IPS-NIHi7 (cell line): ENCODE measurements at regions not wholly inside any gene's neighbourhood (a gene's known extent, or its start where the extent isn't known, plus 50 kb on each side); places are given as distances from the start of the nearest gene placed in this dataset.
A peak's percentile ranks its signal among the peaks of the same experiment; 100 is the strongest.
"Not testable (repeated sequence)": the region's sequence is repeated elsewhere in the genome, so short reads cannot be mapped to it uniquely, and the experiment has no call there.

Experiments used
- DNase-seq: peaks from one replicate; pipeline ENCODE4 v3.0.0; 2012; ENCODE audit warnings: mixed read lengths; ENCODE audit errors: extremely low spot score

GRCh38 chr9:87405677-87406542 is 91.8 kb upstream of the DAPK1 start:
- no peak for DNase-seq

GRCh38 chr9:87406543-87407166 is 91.0 kb upstream of the DAPK1 start:
- no peak for DNase-seq

GRCh38 chr9:87410047-87411005 is 87.3 kb upstream of the DAPK1 start:
- DNase-seq, result peak; percentile 25

GRCh38 chr9:87420884-87421283 is 76.8 kb upstream of the DAPK1 start:
- no peak for DNase-seq

GRCh38 chr9:87421734-87422133 is 75.9 kb upstream of the DAPK1 start:
- no peak for DNase-seq

GRCh38 chr9:87422999-87423398 is 74.7 kb upstream of the DAPK1 start:
- no peak for DNase-seq

- not testable (repeated sequence) for DNase-seq
These were observed 73.8 kb upstream of the DAPK1 start for GRCh38 chr9:87423885-87424284.

GRCh38 chr9:87425202-87425601 is 72.5 kb upstream of the DAPK1 start:
- DNase-seq, result no peak

- no peak for DNase-seq
These were observed 69.7 kb upstream of the DAPK1 start for GRCh38 chr9:87427851-87428506.

- DNase-seq, result no peak
These were observed 69.0 kb upstream of the DAPK1 start for GRCh38 chr9:87428659-87429058.

GRCh38 chr9:87431837-87432236 is 65.8 kb upstream of the DAPK1 start:
- no peak for DNase-seq

GRCh38 chr9:87433853-87434252 is 63.8 kb upstream of the DAPK1 start:
- DNase-seq, result no peak

GRCh38 chr9:87434366-87434765 is 63.3 kb upstream of the DAPK1 start:
- DNase-seq, result no peak

- peak; percentile 23 for DNase-seq
These were observed 62.3 kb upstream of the DAPK1 start for GRCh38 chr9:87435189-87435880.

- DNase-seq, result no peak
These were observed 61.0 kb upstream of the DAPK1 start for GRCh38 chr9:87436716-87437115.

GRCh38 chr9:87437966-87438365 is 59.7 kb upstream of the DAPK1 start:
- no peak for DNase-seq

- no peak for DNase-seq
These were observed 56.4 kb upstream of the DAPK1 start for GRCh38 chr9:87441251-87441650.

- no peak for DNase-seq
These were observed 55.2 kb upstream of the DAPK1 start for GRCh38 chr9:87442451-87442850.

- DNase-seq, result no peak
These were observed 54.7 kb upstream of the DAPK1 start for GRCh38 chr9:87443006-87443405.

GRCh38 chr9:87443461-87443860 is 54.2 kb upstream of the DAPK1 start:
- no peak for DNase-seq

GRCh38 chr9:87445646-87446045 is 52.0 kb upstream of the DAPK1 start:
- peak; percentile 80 for DNase-seq
